ENCODE measurements at regions not wholly inside any gene's neighbourhood (a gene's known extent, or its start where the extent isn't known, plus 50 kb on each side); places are given as distances from the start of the nearest gene placed in this dataset.
A peak's percentile ranks its signal among the peaks of the same experiment; 100 is the strongest.

GRCh38 chr13:86840250-86841191 lies 830.6 kb upstream of the SLITRK5 start:
- in situ Hi-C loops (cut with HindIII; ENCODE audit: extremely low pct_ligation_motif_present, low pct_unique_long_range_greater_than_20kb) (no loop called here), intact Hi-C loops (cut with micrococcal nuclease; ENCODE audit: unreplicated experiment) (no loop called here)
- ChIA-PET CTCF (ENCODE audit: low intra/inter-chr PET ratio, low total read pairs) (no interaction called here), POLR2A (no interaction called here)
- H2AFZ ChIP-seq (ENCODE audit: low read length), result no peak overlapping the region
- H3K9ac ChIP-seq (ENCODE audit: insufficient read depth, low read depth, low read length), result no peak overlapping the region
- FAIRE-seq, result no peak
- H3K36me3 ChIP-seq (replicated peaks in 1 of 2; ENCODE audit: control insufficient read depth in 1 of 2, insufficient read depth in 2 of 2, low read length in 2 of 2), result no peaks in the 10 kb centered on the region
- H3K4me3 ChIP-seq (replicated peaks in 1 of 3; ENCODE audit: insufficient read depth in 1 of 3, low read depth in 2 of 3, low read length in 3 of 3), result no peak overlapping the region
- TF ChIP-seq ZNF232 (CRISPR knock-in tag; IDR thresholded peaks at IDR 0.05; ENCODE audit: borderline replicate concordance) (no peak), PAWR (CRISPR knock-in tag; IDR thresholded peaks at IDR 0.05; ENCODE audit: borderline replicate concordance) (no peak), ZNF503 (CRISPR knock-in tag; IDR thresholded peaks at IDR 0.05) (no peak), ZNF543 (CRISPR knock-in tag; IDR thresholded peaks at IDR 0.05) (no peak), KLF6 (CRISPR knock-in tag; IDR thresholded peaks at IDR 0.05) (no peak), TMF1 (CRISPR knock-in tag; IDR thresholded peaks at IDR 0.05; ENCODE audit: low read depth) (no peak), ZNF850 (CRISPR knock-in tag; conservative IDR thresholded peaks at IDR 0.05) (no peak), HNRNPLL (IDR thresholded peaks at IDR 0.05; ENCODE audit: low read depth, low read length, poor library complexity, severe bottlenecking) (no peak), NKX3-1 (CRISPR knock-in tag; IDR thresholded peaks at IDR 0.05) (no peak), ZKSCAN5 (CRISPR knock-in tag; IDR thresholded peaks at IDR 0.05) (no peak), POLR2AphosphoS5 (IDR thresholded peaks at IDR 0.05; ENCODE audit: low read depth, low read length) (no peak), FOXK1 (CRISPR knock-in tag; IDR thresholded peaks at IDR 0.05; ENCODE audit: borderline replicate concordance, low read depth) (no peak), ZFY (CRISPR knock-in tag; IDR thresholded peaks at IDR 0.05) (no peak), ZNF75D (CRISPR knock-in tag; IDR thresholded peaks at IDR 0.05; ENCODE audit: borderline replicate concordance) (no peak), NCOA5 (CRISPR knock-in tag; IDR thresholded peaks at IDR 0.05) (no peak)
- TF ChIP-seq, protein P1, sequence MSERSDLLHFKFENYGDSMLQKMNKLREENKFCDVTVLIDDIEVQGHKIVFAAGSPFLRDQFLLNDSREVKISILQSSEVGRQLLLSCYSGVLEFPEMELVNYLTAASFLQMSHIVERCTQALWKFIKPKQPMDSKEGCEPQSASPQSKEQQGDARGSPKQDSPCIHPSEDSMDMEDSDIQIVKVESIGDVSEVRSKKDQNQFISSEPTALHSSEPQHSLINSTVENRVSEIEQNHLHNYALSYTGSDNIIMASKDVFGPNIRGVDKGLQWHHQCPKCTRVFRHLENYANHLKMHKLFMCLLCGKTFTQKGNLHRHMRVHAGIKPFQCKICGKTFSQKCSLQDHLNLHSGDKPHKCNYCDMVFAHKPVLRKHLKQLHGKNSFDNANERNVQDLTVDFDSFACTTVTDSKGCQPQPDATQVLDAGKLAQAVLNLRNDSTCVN (CRISPR knock-in tag; IDR thresholded peaks at IDR 0.05; ENCODE audit: borderline replicate concordance), result no peak
- H3K27ac ChIP-seq (ENCODE audit: extremely low read length, insufficient read depth, low read length), result no peak overlapping the region
- 40% methylated on average over 1 of the region's 11 CpGs for WGBS (ENCODE audit: low lambda C conversion rate)
- peaks cover 16% of the 10 kb centered on the region for H3K9me3 ChIP-seq (ENCODE audit: low read length)
- BruUV-seq (replicated peaks), result no TSS peak
- DNase-seq (ENCODE audit: low spot score), result no peak
- H4K20me1 ChIP-seq (ENCODE audit: insufficient read depth, low read length), result no peaks in the 10 kb centered on the region
- H3K4me2 ChIP-seq (ENCODE audit: low read depth, low read length), result no peak overlapping the region
- no peaks in the 10 kb centered on the region for H3K27me3 ChIP-seq (ENCODE audit: control insufficient read depth in 1 of 2, insufficient read depth in 2 of 2, low read length in 2 of 2)
- ATAC-seq, result peak; percentile 81
- H3K4me1 ChIP-seq (ENCODE audit: insufficient read depth, low read length), result no peaks in the 10 kb centered on the region
- H3K79me2 ChIP-seq (ENCODE audit: insufficient read depth, low read length), result no peaks in the 10 kb centered on the region

All from HepG2 (cell line).